ENCODE measurements at regions not wholly inside any gene's neighbourhood (a gene's known extent, or its start where the extent isn't known, plus 50 kb on each side); places are given as distances from the start of the nearest gene placed in this dataset.

- RAD21 ChIA-PET (ENCODE audit: low non-redundant PET in 1 of 2, low total read pairs in 2 of 2, uncharacterized antibody in 2 of 2, unreplicated experiment in 2 of 2) = no interaction called here
- Histone ChIP-seq H2AFZ (ENCODE audit: low read depth, low read length, poor library complexity, severe bottlenecking) (no peak overlapping the region), H4K20me1 (ENCODE audit: insufficient read depth) (no peaks in the 10 kb centered on the region), H3K9me3 (ENCODE audit: control insufficient read depth in 1 of 2, insufficient read depth in 1 of 2, low read depth in 1 of 2, low read length in 2 of 2) (no peaks in the 10 kb centered on the region), H3K36me3 (ENCODE audit: control insufficient read depth in 1 of 2, insufficient read depth in 2 of 2, low read length in 2 of 2) (no peaks in the 10 kb centered on the region), H3K79me2 (ENCODE audit: insufficient read depth, low read length) (no peaks in the 10 kb centered on the region), H3K9ac (ENCODE audit: low read length) (no peak overlapping the region), H3K9me2 (ENCODE audit: insufficient read depth) (0 out of 2 replicates have a peak, but pooled peaks cover 3% of the 10 kb centered on the region), H3K4me1 (ENCODE audit: control insufficient read depth in 1 of 2, insufficient read depth in 2 of 2, low read length in 2 of 2) (peaks cover 0 to 8% of the 10 kb centered on the region in 2 experiments; a peak in 2 of 4 replicates), H3K27me3 (ENCODE audit: insufficient read depth, low read length) (no peaks in the 10 kb centered on the region), H3K27ac (ENCODE audit: low read depth, low read length) (no peak overlapping the region), H3K4me2 (ENCODE audit: low read length) (no peak overlapping the region), H3K4me3 (replicated peaks in 1 of 2; ENCODE audit: low read depth in 1 of 2, low read length in 2 of 2) (no peak overlapping the region)
- no peak for TF ChIP-seq EZH2phosphoT487 (IDR thresholded peaks at IDR 0.05; ENCODE audit: borderline replicate concordance)
- TF ChIP-seq TCF7L2 (IDR thresholded peaks at IDR 0.05; ENCODE audit: borderline replicate concordance, extremely low read depth, insufficient read depth, insufficient read length) = no peak
- TF ChIP-seq, protein P1, sequence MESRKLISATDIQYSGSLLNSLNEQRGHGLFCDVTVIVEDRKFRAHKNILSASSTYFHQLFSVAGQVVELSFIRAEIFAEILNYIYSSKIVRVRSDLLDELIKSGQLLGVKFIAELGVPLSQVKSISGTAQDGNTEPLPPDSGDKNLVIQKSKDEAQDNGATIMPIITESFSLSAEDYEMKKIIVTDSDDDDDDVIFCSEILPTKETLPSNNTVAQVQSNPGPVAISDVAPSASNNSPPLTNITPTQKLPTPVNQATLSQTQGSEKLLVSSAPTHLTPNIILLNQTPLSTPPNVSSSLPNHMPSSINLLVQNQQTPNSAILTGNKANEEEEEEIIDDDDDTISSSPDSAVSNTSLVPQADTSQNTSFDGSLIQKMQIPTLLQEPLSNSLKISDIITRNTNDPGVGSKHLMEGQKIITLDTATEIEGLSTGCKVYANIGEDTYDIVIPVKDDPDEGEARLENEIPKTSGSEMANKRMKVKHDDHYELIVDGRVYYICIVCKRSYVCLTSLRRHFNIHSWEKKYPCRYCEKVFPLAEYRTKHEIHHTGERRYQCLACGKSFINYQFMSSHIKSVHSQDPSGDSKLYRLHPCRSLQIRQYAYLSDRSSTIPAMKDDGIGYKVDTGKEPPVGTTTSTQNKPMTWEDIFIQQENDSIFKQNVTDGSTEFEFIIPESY (IDR thresholded peaks at IDR 0.05; ENCODE audit: extremely low read depth, insufficient replicate concordance, low read length) = no peak
- no peak for TF ChIP-seq YY1 (IDR thresholded peaks at IDR 0.05; ENCODE audit: extremely low read depth, insufficient replicate concordance, low read depth, low read length)
- TF ChIP-seq, protein P2, sequence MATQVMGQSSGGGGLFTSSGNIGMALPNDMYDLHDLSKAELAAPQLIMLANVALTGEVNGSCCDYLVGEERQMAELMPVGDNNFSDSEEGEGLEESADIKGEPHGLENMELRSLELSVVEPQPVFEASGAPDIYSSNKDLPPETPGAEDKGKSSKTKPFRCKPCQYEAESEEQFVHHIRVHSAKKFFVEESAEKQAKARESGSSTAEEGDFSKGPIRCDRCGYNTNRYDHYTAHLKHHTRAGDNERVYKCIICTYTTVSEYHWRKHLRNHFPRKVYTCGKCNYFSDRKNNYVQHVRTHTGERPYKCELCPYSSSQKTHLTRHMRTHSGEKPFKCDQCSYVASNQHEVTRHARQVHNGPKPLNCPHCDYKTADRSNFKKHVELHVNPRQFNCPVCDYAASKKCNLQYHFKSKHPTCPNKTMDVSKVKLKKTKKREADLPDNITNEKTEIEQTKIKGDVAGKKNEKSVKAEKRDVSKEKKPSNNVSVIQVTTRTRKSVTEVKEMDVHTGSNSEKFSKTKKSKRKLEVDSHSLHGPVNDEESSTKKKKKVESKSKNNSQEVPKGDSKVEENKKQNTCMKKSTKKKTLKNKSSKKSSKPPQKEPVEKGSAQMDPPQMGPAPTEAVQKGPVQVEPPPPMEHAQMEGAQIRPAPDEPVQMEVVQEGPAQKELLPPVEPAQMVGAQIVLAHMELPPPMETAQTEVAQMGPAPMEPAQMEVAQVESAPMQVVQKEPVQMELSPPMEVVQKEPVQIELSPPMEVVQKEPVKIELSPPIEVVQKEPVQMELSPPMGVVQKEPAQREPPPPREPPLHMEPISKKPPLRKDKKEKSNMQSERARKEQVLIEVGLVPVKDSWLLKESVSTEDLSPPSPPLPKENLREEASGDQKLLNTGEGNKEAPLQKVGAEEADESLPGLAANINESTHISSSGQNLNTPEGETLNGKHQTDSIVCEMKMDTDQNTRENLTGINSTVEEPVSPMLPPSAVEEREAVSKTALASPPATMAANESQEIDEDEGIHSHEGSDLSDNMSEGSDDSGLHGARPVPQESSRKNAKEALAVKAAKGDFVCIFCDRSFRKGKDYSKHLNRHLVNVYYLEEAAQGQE (IDR thresholded peaks at IDR 0.05; ENCODE audit: low read depth) = no peak
- TF ChIP-seq SIN3A (IDR thresholded peaks at IDR 0.05; ENCODE audit: low read depth) = no peak
- TF ChIP-seq, protein P3, sequence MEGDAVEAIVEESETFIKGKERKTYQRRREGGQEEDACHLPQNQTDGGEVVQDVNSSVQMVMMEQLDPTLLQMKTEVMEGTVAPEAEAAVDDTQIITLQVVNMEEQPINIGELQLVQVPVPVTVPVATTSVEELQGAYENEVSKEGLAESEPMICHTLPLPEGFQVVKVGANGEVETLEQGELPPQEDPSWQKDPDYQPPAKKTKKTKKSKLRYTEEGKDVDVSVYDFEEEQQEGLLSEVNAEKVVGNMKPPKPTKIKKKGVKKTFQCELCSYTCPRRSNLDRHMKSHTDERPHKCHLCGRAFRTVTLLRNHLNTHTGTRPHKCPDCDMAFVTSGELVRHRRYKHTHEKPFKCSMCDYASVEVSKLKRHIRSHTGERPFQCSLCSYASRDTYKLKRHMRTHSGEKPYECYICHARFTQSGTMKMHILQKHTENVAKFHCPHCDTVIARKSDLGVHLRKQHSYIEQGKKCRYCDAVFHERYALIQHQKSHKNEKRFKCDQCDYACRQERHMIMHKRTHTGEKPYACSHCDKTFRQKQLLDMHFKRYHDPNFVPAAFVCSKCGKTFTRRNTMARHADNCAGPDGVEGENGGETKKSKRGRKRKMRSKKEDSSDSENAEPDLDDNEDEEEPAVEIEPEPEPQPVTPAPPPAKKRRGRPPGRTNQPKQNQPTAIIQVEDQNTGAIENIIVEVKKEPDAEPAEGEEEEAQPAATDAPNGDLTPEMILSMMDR (IDR thresholded peaks at IDR 0.05 in 2 of 3, conservative IDR thresholded peaks at IDR 0.05 in 1 of 3; ENCODE audit: borderline replicate concordance in 1 of 3, insufficient read depth in 1 of 3, low read depth in 2 of 3, low read length in 2 of 3) = no peak
- TF ChIP-seq EGR1 (IDR thresholded peaks at IDR 0.05; ENCODE audit: low read depth) = no peak
- TF ChIP-seq SRF (IDR thresholded peaks at IDR 0.05; ENCODE audit: low read depth) = no peak
- TF ChIP-seq, protein P4, sequence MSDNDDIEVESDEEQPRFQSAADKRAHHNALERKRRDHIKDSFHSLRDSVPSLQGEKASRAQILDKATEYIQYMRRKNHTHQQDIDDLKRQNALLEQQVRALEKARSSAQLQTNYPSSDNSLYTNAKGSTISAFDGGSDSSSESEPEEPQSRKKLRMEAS (IDR thresholded peaks at IDR 0.05) = no peak
- no peak for TF ChIP-seq EZH2 (IDR thresholded peaks at IDR 0.05)
- TF ChIP-seq, protein P5, sequence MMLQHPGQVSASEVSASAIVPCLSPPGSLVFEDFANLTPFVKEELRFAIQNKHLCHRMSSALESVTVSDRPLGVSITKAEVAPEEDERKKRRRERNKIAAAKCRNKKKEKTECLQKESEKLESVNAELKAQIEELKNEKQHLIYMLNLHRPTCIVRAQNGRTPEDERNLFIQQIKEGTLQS (IDR thresholded peaks at IDR 0.05) = no peak
- no peak for TF ChIP-seq JUND (IDR thresholded peaks at IDR 0.05)
- no peak for TF ChIP-seq CEBPB (IDR thresholded peaks at IDR 0.05; ENCODE audit: low read depth)
- no peak for TF ChIP-seq ZNF274 (IDR thresholded peaks at IDR 0.05; ENCODE audit: low read depth, low read length)
- TF ChIP-seq POLR2A (IDR thresholded peaks at IDR 0.05; ENCODE audit: borderline replicate concordance, extremely low read depth, insufficient read depth, insufficient read length) = no peak
- TF ChIP-seq CBX3 (IDR thresholded peaks at IDR 0.05; ENCODE audit: low read depth) = no peak
- no peak for TF ChIP-seq SP1 (IDR thresholded peaks at IDR 0.05; ENCODE audit: low read depth)
- TF ChIP-seq ZFX (IDR thresholded peaks at IDR 0.05) = no peak
- POLR2A ChIA-PET = no interaction called here
- BruUV-seq (replicated peaks) = no TSS peak
- CTCF ChIA-PET = no interaction called here
- intact Hi-C loops (cut with micrococcal nuclease) = no loop called here
- no peak for ATAC-seq
- no peak for DNase-seq (ENCODE audit: low read depth, low spot score)
These were observed 82.1 kb upstream of the DUSP10 start for GRCh38 chr1:221824025-221824424.

Measured in HCT116 (cell line).